Fibroblast of upper back skin (primary cell): ENCODE measurements at regions not wholly inside any gene's neighbourhood (a gene's known extent, or its start where the extent isn't known, plus 50 kb on each side); places are given as distances from the start of the nearest gene placed in this dataset.
A peak's percentile ranks its signal among the peaks of the same experiment; 100 is the strongest.
"Not testable (repeated sequence)": the region's sequence is repeated elsewhere in the genome, so short reads cannot be mapped to it uniquely, and the experiment has no call there.

Experiments used
- DNase-seq: peaks from one replicate; pipeline ENCODE4 v3.0.0-alpha.2; 2013

DNA sequence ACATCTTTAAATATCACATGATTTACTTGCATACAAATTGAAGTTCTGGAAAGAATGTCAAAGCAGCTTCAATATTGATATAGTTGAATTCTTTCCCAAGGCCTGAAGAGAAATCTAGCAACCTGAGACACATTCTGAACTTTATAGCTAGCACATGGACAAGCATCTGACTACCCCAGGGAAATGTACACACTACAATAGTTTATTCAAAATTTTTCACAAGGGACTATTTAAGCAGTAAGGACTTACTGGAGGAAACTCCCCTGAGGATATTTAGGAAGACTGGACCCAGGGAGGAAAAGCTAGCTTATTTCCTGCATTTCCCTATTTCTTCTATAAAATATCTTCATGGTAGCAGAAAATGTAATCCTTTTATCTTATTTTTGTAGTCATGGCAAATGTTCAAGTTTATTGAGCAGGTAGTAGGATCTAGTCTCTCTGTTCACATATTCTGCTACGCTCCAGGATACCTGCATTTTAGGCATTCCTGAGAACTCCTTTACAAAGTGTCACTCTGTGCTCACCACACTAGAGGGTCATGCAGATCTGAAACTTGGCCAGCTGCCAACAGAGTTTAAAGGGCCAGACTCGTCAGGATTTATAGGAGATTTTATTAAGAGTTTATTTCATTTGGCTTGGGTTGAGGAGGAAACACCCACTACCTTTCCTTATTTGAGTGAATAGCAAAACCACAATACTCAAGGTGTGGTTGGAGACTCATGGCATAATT lies 348.4 kb upstream of the FTMT start:
- DNase-seq, result no peak

DNA sequence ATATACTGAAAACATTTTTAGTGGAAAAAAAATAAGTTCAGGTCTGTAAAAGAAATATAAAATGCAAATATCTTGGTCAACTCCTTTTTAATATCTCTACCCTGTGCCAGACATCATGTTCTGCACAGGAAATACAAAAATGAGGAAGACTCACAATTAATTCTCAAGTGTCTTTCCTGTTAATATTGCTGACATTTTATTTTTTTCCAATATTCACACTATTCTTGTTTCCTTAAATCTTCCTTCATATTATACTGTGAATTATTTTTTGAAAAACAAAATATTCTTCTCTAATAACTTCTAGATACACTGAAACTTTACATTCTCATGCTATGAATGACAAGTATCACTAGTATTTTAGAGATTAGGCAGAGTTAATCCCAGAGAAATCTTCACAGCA lies 334.7 kb upstream of the FTMT start:
- no peak for DNase-seq

DNA sequence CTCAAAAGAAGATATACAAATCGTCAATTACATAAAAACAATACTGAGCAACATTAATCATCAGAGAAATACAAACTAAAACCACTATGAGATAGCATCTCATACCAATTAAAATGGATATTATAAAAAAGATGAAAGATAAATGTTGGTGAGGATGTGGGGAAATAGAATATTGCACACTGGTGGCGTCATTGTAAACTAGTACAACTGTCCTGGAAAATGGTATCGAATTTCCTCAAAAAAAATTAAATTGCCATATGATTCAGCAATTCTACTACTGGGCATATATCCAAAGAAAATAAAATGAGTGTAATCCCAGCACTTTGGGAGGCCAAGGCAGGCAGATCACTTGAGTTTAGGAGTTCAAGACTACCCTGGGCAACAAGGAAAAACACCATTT lies 326.0 kb upstream of the FTMT start:
- DNase-seq, result no peak

DNA sequence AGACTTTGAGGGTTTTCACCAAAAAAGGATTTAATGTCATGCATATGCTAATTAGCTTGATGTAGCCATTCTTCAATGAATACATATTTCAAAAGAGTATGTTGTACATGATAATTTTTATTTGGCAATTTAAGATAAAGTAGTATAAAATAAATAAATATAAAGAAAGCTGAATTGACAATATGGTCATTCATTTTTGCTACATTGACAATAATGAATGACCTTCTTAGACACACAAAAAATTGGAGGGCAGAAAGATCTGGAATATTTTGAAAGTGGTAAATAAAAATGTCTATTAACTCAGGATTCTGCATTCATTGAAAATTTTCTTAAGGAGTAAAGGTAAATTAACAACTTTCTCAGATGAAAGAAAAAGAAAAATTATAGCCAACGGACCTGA lies 324.8 kb upstream of the FTMT start:
- DNase-seq, result no peak

DNA sequence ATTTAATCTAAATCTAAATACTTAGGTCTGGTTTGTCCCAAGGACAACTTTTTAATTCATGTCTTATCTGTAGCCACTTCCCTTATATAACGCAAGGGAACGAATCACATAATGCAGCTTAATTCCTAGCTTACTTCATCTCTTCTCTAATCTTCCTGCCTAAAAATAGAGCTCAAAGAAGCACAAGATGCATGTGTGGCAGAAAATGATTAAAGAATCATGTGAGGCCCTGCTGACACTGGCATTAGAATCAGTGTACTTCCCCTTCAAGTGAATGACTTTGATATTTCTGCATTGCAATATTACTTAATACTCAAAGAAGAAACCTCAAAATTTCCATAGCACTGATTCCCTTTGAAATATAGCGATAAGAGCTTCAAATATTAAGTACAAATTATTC lies 317.9 kb upstream of the FTMT start:
- DNase-seq, result no peak

DNA sequence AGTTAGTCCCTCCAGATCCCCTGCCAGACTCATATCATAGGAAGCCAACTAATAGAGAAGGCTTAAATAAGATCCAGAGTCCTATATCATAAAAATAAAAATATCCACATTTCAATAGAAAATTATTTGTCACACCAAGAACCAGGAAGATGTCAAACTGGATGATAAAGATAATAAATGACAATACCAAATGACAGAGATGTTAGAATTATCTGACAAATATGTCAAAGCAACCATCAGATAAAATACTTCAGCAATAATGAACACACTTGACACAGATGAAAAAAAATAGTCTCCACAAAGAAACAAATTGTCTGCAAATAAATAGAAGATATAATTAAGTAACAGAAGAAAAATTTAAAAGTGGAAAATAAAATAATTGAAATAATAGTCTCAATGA lies 300.7 kb upstream of the FTMT start:
- no peak for DNase-seq

DNA sequence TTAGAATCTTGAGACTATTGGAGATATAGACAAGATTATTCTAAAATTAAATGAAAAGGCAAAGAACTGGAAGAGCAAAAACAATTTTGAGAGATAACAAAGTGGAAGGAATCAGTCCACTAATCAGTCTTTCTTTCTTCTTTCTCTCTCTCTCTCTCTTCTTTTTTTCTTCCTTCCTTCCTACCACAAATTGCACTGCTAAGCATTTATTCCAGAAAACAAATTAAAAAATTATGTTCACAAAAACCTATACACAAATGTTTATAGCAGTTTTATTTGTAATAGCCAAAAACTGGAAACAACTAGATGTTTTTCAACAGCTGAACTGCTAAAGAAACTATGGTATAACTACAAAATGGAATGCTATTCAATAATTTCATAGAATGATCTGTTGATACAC lies 291.9 kb upstream of the FTMT start:
- DNase-seq, result no peak

DNA sequence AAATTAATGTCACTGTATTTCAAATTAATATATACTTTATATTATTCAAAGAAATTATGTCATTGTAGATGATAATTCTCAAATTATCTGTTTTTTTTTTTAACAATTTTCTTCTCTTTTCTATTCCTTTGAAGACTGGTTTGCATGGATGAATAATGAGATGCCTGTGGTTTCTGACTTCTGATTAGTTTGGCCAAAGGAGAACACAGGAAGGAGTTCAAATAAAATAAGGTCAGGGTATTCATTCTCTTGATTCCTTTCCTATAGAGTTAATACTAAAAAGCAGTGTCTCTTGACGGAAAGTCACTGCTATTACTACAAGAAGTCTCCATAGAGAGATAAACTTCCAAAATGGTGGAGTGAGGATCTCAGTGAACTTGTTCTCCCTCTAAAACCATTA lies 279.6 kb upstream of the FTMT start:
- DNase-seq, result no peak

DNA sequence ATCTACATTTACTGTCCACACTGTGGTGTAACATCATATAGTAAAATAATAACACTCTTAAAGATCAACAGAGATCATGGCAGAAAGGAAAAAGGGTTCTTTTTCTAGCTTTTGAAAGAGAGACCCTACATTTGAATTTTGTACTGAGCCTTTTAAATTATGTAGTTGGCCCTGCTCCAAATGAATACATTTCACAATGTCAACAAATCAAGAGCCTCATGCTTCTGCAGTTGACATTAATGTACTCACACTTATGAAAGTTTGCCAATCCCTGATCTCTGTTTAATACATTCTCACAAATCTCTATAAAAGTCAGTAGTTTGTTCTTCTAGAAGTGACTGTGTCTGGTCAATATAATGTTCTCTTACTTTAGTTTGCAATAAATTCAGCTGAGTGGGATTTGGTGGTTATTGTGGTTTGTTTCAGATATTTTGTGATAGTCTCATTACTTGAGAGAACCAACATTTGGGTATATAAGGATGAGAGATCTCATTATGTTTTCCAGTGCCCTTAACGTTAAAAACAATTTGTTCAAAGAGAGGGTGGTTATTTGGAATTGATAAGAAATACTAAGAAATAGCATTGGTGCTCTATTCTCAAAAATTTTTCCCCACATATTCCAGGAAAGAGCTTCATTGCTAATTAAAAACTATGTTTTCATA lies 277.8 kb upstream of the FTMT start:
- peak; percentile 3 for DNase-seq

DNA sequence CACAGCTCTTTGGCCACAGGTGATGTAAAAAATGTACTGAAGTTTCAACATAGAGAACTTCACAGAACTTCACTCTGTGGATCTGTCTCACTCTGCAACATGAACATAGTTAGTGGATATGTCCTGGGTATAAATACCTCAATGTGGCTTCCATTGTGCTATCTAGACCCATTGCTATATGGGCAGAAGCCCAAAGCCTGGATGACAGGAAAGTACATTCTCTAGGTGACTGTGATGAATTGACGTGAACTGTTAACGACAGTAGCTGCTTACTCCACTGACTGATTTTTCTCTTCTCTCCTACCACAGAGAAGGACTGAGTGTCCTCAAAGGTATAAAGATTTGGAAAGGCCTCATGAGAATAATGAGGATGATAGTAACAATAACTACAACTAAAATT lies 270.1 kb upstream of the FTMT start:
- DNase-seq, result no peak

DNA sequence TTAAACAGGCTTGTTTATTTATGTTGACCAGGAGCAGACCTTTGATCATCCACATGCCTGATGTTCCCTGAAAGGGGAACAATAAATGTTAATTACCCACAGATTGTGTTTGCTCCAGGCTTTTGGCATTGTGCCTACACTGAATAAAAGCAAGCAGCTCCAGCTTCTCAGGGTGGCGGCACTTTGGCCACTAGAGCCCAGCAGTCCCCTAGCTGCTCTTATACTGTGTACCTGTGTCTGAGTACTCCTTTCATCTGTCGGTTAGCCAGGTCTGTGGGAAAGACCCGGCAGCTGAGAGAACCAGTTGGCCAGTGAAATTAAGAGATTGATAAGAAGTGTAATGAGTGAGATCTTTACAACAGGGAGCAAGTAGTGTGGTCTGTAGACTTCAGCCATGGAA lies 254.8 kb upstream of the FTMT start:
- DNase-seq, result no peak

DNA sequence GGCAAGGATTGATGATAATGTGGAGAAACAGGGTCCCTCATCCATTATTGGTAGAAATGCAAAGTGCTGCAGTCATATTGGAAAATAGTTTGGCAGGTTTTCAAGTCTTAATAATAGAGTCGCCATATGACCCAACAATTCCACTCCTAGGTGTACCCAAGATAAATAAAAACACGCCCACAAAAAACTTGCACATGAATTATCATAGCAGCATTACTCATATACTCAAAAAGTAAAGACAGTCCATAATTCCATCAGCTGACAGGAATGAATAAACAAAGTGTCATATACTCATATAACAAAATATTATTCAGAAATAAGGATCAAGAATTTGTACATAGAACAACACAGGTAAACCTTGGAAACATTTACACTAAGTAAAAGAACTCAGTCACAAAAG lies 242.9 kb upstream of the FTMT start:
- DNase-seq, result no peak

DNA sequence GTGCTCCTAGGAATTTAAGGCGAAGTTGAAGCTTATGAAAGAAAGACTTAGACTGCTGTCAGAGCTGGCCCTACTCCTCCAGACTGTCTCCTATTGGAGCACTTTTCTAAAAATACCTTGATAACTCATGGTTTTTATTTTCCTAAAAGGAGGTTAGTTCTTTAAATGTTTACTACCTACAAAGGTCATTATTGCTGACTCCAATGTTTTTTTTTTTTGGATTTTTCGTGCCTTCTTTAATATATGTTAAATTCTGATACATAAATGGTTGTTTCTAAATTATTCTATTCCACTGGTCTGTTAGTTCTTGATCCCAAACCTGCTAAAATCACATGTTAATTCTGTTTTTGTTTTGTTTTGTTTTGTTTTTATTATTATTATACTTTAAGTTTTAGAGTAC lies 227.6 kb upstream of the FTMT start:
- no peak for DNase-seq

DNA sequence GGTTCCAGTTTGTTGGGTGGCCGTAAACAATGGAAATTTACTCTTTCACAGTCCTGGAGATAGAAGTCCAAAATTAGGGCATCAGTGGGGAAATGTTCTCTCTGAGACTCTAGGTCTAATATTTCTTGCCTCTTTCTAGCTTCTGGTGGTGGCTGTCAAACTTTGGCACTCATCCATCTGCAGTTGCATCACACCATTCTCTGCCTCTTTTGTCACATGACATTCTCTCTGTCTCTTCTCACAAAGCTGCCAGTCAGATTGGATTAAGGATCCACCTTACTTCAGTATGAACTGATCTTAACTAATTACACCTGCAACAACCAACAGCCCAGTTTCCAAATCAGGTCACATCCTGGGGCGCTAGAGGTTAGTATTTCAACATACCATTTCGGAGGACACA lies 222.9 kb upstream of the FTMT start:
- no peak for DNase-seq

DNA sequence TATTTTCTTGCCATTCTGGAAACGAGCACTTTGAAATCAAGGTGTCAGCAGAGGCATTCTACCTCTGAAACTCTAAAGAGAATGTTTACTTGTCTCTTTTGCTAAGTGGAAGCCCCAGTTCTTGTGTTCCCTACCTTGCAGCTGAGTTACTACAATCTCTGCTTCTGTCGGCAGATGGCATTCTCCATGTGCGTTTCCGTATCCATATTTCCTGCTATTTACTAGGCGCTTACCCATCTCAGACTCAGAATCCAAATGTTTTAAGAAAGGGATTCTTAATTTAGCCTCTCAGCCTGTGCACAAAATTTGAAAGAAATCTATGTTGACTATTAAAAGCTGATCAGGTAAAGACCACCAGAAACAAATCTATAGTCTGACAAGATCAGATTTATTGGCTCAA lies 221.3 kb upstream of the FTMT start:
- peak; percentile 30 for DNase-seq

DNA sequence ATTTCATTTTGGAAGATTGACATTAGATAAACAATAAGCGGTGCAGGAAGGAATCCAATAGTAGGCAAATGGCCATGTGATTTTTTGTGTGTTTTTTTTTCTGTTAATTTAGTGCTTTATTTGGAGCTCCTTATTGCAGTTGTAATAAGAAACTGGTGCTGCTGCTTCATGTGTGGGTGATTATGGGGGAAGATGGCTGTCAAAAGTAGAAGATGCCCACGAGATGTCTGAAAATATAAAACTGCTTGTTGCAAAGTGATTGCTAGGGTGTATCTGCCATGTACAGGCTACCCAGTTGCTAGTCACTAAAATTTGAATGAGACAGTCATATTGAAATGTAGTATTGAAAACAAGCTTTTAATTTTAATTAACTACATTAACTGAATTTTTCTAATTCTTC lies 216.7 kb upstream of the FTMT start:
- DNase-seq, result no peak

DNA sequence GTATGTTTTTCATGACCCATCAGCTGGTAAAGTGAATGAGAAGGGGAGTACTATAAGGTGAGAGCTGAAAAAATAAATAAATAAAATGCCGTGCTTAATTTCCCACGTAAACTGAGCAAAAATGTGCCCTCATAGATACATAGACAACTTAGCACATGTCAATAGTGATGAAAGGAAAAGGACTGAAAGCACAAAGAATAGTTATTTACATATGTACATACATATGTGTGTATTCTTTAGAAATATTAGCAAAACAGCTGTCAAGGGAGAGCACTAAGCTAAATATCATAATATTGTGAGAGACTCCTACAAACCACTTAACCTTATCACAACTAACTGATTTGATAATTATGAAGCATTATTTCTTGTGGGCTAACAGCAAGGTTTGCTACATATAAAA lies 213.6 kb upstream of the FTMT start:
- no peak for DNase-seq

DNA sequence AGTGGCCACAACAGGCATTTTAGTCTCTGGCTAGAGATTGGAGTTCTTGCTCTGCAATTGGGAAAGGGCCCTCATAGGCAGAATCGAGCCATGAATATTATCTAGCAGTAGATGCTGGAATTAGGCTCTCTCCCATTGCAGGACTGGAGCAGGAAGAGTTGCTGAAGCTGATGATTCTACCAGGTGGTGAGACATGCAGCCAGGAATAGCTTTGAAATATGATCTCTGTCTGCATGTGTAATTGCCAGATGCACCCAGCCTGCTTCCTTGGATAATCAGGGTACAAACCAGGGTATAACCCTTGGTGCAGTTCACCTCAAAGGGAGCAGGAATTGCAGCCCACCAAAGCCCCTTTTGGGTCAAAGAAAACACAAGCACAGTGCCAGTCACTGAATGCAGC lies 211.4 kb upstream of the FTMT start:
- no peak for DNase-seq

DNA sequence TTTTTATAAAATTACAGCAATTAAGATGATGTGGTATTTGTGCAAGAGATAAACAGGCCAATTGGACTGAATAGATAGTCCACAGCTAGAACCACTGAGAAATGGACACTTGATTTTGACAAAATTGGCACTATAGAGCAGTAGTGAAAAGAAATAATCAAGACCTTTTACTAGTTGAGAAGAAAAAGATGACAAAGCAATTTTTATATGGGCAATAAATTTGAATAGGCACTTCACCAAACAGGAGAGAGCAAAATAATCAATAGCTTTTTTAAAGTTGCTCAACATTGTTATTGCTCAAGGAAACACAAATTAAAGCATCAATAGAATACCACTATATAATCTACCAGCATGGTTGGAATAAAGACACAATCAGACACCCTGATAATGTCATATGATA lies 193.5 kb upstream of the FTMT start:
- DNase-seq, result no peak

DNA sequence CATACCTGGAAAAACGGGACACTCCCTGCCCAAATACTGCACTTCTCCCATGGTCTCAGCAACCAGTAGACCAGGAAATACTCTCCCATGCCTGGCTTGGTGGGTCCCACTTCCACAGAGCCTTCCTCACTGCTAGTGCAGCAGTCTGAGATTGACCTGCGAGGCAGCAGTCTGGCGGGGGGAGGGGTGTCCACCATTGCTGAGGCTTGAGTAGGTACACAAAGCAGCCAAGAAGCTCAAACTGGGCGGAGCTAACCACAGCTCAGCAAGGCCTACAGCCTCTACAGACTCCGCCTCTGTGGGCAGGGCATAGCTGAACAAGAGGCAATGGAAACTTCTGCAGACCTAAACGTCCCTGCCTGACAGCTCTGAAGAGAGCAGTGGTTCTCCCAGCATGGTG lies 191.5 kb upstream of the FTMT start:
- no peak for DNase-seq

DNA sequence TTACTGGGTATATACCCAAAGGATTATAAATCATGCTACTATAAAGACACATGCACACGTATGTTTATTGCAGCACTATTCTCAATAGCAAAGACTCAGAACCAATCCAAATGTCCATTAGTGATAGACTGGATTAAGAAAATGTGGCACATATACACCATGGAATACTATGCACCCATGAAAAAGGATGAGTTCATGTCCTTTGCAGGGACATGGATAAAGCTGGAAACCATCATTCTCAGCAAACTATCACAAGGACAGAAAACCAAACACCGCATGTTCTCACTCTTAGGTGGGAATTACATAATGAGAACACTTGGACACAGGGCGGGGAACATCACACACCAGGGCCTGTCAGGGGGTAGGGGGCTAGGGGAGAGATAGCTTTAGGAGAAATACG lies 186.1 kb upstream of the FTMT start:
- DNase-seq, result not testable (repeated sequence)

DNA sequence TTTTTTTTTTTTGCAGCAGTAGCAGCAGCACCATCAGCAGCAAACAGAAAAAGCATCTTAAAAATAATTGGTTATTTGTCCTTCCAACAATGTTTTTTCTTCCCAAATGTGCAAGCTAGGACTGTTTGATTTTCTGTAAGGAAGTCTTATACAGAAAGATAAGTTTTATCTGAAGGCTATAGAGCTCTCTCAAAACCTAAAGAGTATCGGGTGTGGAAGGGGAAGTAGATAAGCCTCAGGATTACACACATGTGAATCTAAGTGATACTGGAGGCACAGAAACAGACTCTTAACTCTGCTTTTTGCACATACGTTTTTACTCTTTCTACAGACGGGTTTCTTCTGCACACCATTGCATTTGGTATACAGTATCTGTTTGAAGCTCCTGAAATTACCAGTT lies 184.4 kb upstream of the FTMT start:
- no peak for DNase-seq

DNA sequence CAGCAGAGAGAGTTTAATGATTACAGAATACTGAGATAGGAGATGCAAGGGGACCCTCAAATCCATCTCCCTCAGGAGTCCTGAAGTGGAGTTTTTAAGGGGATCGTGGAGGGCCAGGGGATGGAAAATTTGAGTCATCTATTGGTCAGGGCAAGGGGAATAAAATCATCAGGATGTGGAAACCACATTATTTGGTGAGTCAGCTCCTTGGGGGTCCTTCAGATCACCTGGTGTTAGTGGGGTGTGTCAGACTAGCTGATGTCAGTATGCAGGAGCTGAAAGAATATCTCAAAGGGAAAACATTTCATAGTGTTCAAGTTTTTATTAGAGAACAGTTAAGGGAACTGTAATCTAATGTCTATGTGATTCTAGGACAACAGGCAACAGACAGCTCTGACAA lies 183.0 kb upstream of the FTMT start:
- DNase-seq, result peak; percentile 67

DNA sequence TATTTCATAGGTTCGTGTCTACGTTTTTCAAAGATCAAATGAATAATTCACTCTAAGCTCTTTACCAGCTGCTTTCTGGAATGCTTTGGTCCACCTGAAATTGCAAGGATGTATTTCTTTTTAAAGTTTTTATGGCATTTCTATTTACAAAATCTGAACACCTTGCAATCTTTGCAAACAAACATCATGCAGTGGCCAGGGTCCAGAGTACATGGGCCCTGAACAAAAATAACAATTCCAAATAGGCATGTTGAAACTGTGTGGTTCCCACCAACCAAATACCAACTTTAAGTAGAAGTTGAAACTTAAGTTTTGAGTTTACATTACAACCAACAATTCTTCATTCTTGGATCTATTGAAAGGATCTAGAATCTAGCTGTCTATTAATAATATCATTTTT lies 180.1 kb upstream of the FTMT start:
- no peak for DNase-seq

DNA sequence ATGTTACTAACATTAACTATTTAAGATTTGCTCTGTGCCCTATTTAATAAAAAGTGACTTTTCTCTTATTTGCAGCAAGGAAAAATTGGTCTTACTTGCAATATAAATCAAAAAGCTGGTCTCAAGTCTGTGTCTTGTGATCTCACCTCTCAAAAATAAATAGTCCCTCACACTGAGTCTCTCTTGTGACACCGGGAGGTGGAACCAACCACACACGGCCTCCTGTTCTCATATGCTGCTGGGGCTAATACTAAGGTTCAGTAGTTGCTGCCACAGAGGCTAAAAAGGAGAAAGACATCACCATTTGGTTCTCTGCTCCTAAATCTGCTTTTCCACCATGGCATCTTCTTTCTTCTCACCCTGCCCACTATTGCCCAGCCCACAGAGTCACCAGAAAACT lies 175.8 kb upstream of the FTMT start:
- DNase-seq, result no peak
